Esophagus squamous epithelium (tissue), 5 donors: ENCODE measurements at regions not wholly inside any gene's neighbourhood (a gene's known extent, or its start where the extent isn't known, plus 50 kb on each side); places are given as distances from the start of the nearest gene placed in this dataset.

Experiments
- DNase-seq: peaks from one replicate; lab custom pipeline; 2025; lab: John Stamatoyannopoulos, UW
- H3K27ac ChIP-seq, 4 donors: fragments of 200-600 bp; sonication (generic); one replicate each; pipeline ENCODE4 v1.5.1; 2016 to 2019; ENCODE audit warnings: mild to moderate bottlenecking in 1 of 4
- H3K27me3 ChIP-seq, 4 donors: fragments of 200-600 bp; sonication (generic); 1 replicate in 3 of 4; 2 replicates in 1 of 4; pipeline versions ENCODE4 v1.5.1 to v1.6.0; 2017 to 2021; ENCODE audit warnings: antibody characterized with exemption in 1 of 4
- H3K36me3 ChIP-seq, 3 donors: fragments of 200-600 bp; sonication (generic); one replicate each; pipeline ENCODE4 v1.5.1; 2016 to 2019
- H3K4me1 ChIP-seq, 3 donors: fragments of 200-600 bp; sonication (generic); one replicate each; pipeline ENCODE4 v1.5.1; 2017 to 2019
- H3K4me3 ChIP-seq, 4 donors: fragments of 200-600 bp; sonication (generic); 1 replicate in 3 of 4; 2 replicates in 1 of 4; pipeline ENCODE4 v1.5.1; 2016 to 2019; ENCODE audit warnings: mild to moderate bottlenecking in 2 of 4, moderate library complexity in 1 of 4
- H3K9me3 ChIP-seq, 3 donors: fragments of 200-600 bp; sonication (generic); one replicate each; pipeline ENCODE4 v1.5.1; 2016 to 2019
- CTCF ChIP-seq, 6 experiments: fragments of 450-650 bp in 4 of 6; fragments of 200-600 bp in 2 of 6; sonication (generic) in 2 of 6; IDR thresholded peaks; one replicate each; pipeline ENCODE4 v1.5.1; 2016 to 2019; ENCODE audit warnings: antibody characterized with exemption in 6 of 6, mild to moderate bottlenecking in 4 of 6, moderate library complexity in 4 of 6
- POLR2A ChIP-seq, 4 donors: fragments of 450-650 bp; IDR thresholded peaks; one replicate each; pipeline ENCODE4 v1.6.1; 2017; ENCODE audit warnings: antibody characterized with exemption in 4 of 4, mild to moderate bottlenecking in 4 of 4, moderate library complexity in 3 of 4
- WGBS, 2 donors: methylation state at CpG; one replicate each; pipeline ENCODE4 v1.1.5; 2018; 5-methylcytosine and 5-hydroxymethylcytosine counted together
- intact Hi-C: fragments of 100-400 bp; cut with DNase I; formaldehyde crosslinking; loops from one replicate; pipeline ENCODE4 v1.15.0; 2022
- donor health status: DM: yes; HTN: yes; CAD: no.

DNA sequence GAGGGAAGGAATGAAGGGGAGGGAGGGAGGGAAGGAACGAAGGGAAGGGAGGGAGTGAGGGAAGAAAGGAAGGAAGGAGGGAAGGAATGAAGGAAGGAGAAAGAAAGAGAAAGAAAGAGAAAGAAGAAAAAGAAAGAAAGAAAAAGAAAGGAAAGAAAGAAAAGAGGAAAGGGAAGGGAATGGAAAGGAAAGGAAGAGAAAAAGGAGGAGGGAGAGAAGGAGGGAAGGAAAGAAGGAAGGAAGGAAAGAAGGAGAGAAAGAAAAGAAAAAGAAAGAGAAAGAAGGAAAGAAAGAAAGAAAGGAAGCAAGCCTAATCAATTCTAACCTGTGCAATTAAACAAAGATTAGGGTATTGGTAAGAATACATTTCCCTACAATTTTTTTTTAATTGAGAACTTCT is 238.6 kb downstream of the PYDC2 start:
- no peak overlapping the region for H3K27ac ChIP-seq
- H3K36me3 ChIP-seq: no peaks in the 10 kb centered on the region
- TF ChIP-seq CTCF (IDR thresholded peaks at IDR 0.05) (no peak), POLR2A (IDR thresholded peaks at IDR 0.05) (no peak)
- no peaks in the 10 kb centered on the region for H3K27me3 ChIP-seq
- no peak for DNase-seq
- no peak overlapping the region for H3K4me3 ChIP-seq
- no peaks in the 10 kb centered on the region for H3K4me1 ChIP-seq
- intact Hi-C loops: no loop called here
- WGBS, 2 donors: 87% methylated on average over 1 of the region's 1 CpG; no CpG with 5 or more reads in 1 of the 2 donors
- peaks cover 0 to 18% (median 4%) of the 10 kb centered on the region in 3 donors for H3K9me3 ChIP-seq

GRCh38 chr3:191702121-191702520 is 241.2 kb downstream of the PYDC2 start:
- no peak for DNase-seq
- H3K9me3 ChIP-seq: peaks cover 0 to 18% (median 4%) of the 10 kb centered on the region in 3 donors
- no peaks in the 10 kb centered on the region for H3K27me3 ChIP-seq
- intact Hi-C loops: no loop called here
- H3K4me3 ChIP-seq: no peak overlapping the region
- no peak overlapping the region for H3K27ac ChIP-seq
- no peaks in the 10 kb centered on the region for H3K36me3 ChIP-seq
- WGBS, 2 donors: 77 to 84% methylated on average over 2 of the region's 2 CpGs
- no peaks in the 10 kb centered on the region for H3K4me1 ChIP-seq
- TF ChIP-seq POLR2A (IDR thresholded peaks at IDR 0.05) (no peak), CTCF (IDR thresholded peaks at IDR 0.05) (no peak)

DNA sequence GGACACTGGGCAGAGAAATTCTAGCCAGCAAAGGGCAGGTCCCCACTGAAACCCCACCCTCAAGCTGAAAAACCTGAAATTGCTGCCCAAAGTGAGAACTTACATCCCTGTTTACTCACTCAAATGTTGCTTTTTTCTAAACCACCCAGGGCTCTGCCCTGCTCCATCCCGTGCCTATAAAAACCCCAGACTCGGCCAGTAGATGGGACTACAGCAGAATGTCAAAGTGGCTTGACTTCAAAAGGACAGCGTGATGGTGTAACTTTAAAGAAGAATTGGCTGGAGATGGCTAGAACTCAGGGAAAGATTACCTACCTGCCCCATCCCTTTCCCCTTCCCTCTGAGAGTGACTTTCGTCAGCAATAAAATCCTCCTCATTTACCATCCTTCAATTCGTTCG is 246.9 kb downstream of the PYDC2 start:
- no peak for DNase-seq
- Histone ChIP-seq H3K36me3 (no peaks in the 10 kb centered on the region), H3K4me1 (no peaks in the 10 kb centered on the region), H3K27ac (no peak overlapping the region), H3K4me3 (no peak overlapping the region), H3K9me3 (peaks cover 0 to 4% (median 0%) of the 10 kb centered on the region in 3 donors), H3K27me3 (no peaks in the 10 kb centered on the region)
- TF ChIP-seq CTCF (IDR thresholded peaks at IDR 0.05) (no peak), POLR2A (IDR thresholded peaks at IDR 0.05) (no peak)
- intact Hi-C loops: no loop called here
- 66 to 71% methylated on average over 5 to 6 of the region's 6 CpGs for WGBS, 2 donors

DNA sequence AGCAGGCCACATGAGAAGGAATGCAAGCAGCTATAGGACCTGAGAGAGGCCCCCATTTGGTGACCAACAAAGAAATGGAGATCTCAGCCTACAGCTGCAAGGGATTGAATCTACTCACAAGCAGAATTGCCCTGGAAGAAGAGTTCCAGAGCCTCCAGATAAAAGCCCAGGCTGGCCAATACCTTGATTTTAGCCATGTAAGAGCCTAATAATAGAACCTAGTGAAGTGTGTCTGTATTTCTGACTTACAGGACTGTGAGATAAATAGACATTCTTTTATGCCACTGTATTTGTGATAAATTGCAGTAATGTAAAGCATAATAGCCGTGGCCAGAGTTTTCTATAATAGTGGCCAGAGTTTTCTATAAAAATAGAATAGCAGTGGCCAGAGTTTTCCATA is 254.6 kb downstream of the PYDC2 start:
- Histone ChIP-seq H3K4me1 (no peaks in the 10 kb centered on the region), H3K4me3 (no peak overlapping the region), H3K27ac (no peak overlapping the region), H3K9me3 (no peaks in the 10 kb centered on the region), H3K27me3 (no peaks in the 10 kb centered on the region), H3K36me3 (no peaks in the 10 kb centered on the region)
- intact Hi-C loops: no loop called here
- no peak for TF ChIP-seq POLR2A (IDR thresholded peaks at IDR 0.05)
- TF ChIP-seq CTCF (IDR thresholded peaks at IDR 0.05): no peak
- DNase-seq: no peak
- WGBS, 2 donors: 42 to 56% methylated on average over 1 of the region's 1 CpG

DNA sequence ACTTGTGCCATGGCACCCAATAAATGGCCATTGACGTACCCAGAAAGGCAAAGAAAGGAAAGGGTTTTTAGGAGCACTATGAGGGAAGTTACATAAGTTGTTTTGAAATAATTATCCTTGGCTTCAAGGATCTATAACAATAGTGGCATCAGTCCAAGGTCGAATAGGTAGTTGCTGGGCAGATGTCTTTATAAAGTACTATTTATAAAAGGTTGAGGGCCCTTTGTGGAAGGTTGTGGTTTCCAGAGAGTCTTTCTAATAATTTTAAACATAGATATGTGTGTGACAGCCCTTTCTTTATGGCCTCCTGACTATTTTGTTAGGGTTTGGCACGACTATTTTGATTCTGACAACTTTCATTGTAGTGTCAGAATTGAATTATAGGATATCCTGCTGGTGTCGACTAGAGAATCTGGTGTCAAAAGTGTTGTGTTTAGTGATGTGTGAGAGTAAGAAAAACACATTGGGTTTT is 260.5 kb downstream of the PYDC2 start:
- Histone ChIP-seq H3K4me1 (no peaks in the 10 kb centered on the region), H3K36me3 (no peaks in the 10 kb centered on the region), H3K4me3 (no peak overlapping the region), H3K27ac (no peak overlapping the region), H3K9me3 (no peaks in the 10 kb centered on the region), H3K27me3 (no peaks in the 10 kb centered on the region)
- no peak for DNase-seq
- intact Hi-C loops: no loop called here
- no peak for TF ChIP-seq POLR2A (IDR thresholded peaks at IDR 0.05)
- TF ChIP-seq CTCF (IDR thresholded peaks at IDR 0.05): no peak
- 20 to 22% methylated on average over 4 of the region's 4 CpGs for WGBS, 2 donors
